ENCODE measurements at regions not wholly inside any gene's neighbourhood (a gene's known extent, or its start where the extent isn't known, plus 50 kb on each side); places are given as distances from the start of the nearest gene placed in this dataset.
"Not testable (repeated sequence)": the region's sequence is repeated elsewhere in the genome, so short reads cannot be mapped to it uniquely, and the experiment has no call there.

GRCh38 chr1:73029571-73029970 is 747.2 kb upstream of the NEGR1 start:
- no peak for DNase-seq

- no peak for DNase-seq
Observed at GRCh38 chr1:73026114-73026513, 743.8 kb upstream of the NEGR1 start.

- no peak for DNase-seq
Observed at GRCh38 chr1:73009938-73010337, 727.6 kb upstream of the NEGR1 start.

DNA sequence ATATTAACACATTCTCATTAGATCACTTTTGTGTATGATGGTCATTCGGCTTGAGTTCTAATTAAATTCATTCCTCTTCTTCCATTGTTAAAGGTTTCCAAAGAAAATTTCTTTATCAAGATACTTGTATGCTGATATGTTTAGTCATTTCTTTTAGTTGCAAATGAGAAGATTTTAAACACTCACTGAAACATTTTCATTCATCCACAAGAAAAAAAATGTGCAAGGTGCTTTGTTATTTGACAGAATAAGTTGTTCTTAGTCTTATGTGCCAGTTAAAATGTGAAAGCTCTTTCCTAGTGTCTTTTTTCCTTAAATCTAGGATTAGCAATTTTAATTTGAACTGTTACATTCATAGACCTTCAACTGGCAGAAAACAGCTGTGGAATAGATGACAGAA is 727.0 kb upstream of the NEGR1 start:
- DNase-seq, result no peak

DNA sequence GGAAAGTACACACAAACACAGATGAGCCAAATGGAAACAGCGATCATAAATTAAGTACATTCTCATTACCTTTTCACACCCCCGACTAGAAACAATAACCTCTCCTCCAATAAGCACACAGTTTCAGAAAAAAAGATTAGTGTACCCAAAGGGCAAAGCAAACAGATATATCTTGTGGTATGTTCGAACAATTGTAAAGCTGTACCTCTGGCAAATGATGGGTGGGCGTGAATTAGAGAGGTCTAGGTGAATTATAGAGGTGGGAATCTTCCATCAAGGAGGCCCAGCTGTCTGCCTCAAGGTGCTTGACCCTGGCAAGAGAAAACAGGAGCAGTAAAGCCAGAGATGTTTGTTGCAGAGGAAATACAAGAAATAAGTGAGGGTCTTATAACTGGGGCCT is 715.3 kb upstream of the NEGR1 start:
- DNase-seq, result no peak

DNA sequence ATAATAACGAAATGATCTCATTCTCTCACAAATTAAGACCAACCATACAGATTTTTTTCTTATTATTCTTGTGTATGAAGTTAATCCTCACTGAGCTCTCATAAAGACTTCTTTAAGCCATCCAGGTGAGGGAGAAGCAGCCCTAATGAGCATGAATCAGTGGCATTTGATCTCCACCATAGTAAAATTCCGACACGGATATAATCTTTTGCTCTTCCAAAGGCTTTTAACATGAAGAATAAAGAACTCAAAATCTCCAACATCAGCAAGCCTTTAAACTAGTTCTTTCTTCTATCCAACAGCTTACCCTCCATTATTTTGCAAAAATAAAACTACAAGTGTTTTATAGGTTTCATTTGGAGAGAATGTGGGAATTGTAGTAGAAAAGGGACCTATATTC is 714.7 kb upstream of the NEGR1 start:
- no peak for DNase-seq

DNA sequence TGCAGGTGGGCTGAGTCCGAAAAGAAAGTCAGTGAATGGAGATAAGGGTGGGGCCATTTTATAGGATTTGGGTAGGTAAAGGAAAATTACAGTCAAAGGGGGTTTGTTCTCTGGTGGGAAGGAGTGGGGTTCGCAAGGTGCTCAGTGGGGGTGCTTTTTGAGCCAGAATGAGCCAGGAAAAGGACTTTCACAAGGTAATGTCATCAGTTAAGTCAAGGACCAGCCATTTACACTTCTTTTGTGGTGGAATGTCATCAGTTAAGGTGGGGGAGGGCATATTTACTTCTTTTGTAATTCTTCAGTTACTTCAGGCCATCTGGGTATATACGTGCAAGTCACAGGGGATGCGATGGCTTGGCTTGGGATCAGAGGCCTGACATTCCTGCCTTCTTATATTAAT is 705.5 kb upstream of the NEGR1 start:
- not testable (repeated sequence) for DNase-seq

DNA sequence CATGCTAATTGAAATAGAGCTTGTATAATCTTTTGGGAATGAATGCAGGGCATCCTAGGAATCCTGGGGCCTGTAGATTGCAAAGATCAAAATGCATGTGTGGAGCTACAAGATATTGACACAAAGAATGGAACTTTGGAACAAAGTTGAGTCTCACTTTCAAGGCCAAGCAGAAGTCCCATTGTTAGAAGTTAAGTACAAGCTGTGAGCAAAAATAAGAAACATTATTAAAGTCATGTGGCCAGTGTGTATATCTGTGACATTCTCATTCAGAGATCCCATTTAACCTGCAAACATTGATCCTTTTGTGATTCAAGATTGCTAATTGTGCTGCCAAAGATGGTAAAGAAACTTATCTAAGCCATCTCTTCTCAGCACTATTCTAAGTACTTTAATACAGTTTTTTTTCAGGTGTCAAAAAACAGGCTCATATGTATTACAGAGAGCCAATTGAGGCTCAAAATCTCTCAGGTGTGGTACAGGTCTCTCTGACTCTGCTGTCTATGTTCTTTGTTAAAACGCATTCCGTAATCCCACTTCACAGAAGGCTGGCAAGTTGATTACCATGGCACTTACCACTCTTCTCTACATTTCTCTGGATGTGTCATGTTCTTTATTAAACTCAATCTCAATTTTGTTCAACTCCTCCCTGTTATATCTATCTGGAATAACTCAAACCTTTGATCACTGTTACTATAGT is 704.4 kb upstream of the NEGR1 start:
- no peak for DNase-seq

GRCh38 chr1:72985024-72985423 is 702.7 kb upstream of the NEGR1 start:
- DNase-seq, result not testable (repeated sequence)

DNA sequence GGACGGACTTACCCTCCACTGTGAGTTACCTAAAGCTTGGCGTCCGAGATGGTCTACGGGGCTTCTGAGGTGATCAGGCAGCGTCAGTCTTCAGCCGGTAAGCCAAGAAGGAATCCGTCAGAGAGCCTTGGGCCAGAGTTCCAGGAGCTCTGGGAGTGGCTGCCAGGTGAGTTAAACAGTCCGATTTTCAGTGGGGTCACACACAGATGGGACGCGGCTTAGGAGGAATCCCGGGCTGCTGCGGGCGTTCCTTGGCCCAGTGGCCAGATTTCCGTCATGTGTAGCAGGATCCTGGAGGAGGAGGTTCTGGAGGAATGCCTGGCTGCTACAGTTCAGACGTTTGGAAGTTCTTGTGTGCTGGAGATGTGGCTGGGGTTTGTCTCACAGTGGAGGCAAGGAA is 700.7 kb upstream of the NEGR1 start:
- DNase-seq, result not testable (repeated sequence)

- DNase-seq, result no peak
Observed at GRCh38 chr1:72969461-72969860, 687.1 kb upstream of the NEGR1 start.

DNA sequence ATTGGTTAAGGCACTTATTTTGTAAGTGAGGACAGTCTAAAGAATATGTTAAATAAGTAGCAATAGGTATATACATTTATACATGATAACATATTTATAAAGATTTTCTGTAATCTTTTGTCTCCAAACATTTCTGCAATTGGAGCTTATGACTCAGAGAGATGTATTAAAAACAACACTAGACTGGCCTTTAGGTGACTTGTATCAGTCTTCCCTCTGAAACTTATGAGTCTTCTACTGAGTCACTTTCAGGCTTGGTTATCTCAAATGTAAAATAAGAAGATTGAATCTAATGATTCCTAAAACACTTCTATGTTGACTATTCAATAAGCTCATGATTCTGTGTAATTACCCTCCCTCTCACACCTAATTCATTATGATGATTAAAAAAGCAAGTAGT is 672.6 kb upstream of the NEGR1 start:
- DNase-seq, result no peak

DNA sequence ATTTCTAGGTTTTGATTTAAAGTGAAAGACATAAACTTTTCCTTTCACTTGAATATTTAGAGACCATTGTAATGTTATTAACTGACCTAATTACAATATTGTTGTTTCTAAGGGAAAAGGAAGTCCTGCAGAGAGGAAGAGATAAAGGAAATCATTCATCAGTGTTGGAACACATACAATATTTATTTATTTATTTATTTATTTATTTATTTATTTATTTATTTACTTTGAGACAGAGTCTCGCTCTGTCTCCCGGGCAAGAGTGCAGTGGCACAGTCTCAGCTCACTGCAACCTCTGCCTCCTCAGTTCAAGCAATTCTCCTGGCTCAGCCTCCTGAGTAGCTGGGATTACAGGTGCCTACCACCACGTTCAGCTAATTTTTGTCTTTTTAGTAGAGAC is 668.6 kb upstream of the NEGR1 start:
- not testable (repeated sequence) for DNase-seq

DNA sequence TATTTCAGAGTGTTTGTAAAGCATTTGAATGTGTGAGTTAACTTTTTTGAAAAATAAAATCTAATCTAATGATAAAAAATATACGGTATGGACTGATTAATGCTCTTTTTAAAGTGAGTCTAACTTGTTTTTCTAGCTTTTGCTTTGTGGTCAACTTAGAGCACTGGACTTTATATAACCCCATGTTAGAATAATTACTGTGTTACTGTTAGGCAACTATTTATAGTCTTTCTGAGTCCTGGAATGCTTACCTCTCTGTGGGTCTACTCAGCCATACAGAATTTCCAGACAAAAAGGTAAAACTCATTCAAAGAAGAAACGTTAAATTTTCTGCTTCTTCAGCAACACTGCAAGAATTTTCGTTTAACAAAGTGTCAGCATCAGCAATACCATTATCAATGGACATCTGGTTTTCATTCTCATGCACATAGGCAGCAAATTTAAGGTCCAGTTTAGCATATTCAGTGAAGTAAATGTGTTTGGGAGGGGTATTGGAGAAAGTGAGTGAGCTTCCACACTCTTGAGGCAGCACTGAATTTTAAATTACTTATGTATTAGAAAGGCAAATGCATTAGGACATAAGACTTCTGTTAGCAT is 664.7 kb upstream of the NEGR1 start:
- no peak for DNase-seq

GRCh38 chr1:72942008-72942407 is 659.7 kb upstream of the NEGR1 start:
- DNase-seq, result no peak

- DNase-seq, result no peak
Observed at GRCh38 chr1:72938408-72938807, 656.1 kb upstream of the NEGR1 start.

DNA sequence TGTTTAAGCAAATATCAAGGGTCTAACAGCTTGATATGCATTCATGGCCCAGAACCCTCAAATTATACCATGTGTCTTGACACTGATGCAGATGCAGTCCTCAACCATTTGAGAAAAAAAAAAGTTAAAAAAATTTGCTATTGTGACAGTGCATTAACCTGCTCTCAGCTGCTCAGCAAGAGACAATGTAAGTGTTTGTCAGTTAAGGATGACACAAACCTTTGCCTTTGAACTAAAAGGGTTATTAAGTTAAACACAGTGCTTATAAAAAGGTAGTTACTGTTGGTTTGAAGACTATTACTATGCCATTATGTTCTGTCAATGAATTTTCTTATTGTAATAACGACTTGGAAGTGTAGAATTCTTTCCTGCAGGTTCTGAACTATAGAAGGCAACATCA is 655.6 kb upstream of the NEGR1 start:
- no peak for DNase-seq

DNA sequence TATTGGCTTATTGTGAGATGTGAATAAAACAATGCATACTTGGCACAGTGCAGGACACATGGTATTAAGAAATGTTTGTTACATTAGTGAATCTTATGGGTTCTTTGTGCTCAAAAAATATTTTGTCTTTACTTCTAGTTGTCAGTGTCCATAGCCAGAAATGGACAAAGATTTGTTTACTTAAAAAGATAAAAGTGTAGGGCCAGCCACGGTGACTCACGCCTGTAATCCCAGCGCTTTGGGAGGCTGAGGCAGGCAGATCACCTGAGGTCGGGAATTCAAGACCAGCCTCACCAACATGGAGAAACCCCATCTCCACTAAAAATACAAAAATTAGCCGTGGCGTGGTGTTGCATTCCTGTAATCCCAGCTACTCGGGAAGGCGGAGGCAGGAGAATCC is 654.6 kb upstream of the NEGR1 start:
- no peak for DNase-seq

DNA sequence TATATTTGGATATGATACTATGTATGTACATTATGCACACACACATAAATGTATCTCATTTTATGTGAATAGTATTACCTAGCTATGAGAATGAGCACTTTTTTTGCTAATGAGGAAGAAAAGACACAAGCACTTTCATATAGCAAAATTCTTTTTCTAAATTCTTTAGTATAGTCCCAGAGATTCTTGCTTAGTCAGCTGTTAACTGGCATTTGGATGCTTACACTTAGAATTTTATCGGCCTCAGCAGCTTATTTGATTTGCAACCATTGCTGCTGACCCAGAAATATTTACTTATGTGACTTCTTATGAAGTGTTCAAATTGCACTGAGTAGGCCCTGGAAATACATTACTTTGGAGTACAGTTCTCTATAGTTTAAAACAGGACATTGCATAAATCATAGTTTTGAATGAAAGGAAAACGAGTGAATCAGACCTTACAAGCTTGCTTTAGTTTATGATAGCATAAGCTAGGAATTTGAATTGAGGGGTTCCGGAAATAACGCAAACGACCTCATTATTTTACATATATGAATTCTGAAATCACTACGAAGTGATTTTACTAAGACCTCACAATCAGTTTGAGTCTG is 653.9 kb upstream of the NEGR1 start:
- DNase-seq, result no peak

DNA sequence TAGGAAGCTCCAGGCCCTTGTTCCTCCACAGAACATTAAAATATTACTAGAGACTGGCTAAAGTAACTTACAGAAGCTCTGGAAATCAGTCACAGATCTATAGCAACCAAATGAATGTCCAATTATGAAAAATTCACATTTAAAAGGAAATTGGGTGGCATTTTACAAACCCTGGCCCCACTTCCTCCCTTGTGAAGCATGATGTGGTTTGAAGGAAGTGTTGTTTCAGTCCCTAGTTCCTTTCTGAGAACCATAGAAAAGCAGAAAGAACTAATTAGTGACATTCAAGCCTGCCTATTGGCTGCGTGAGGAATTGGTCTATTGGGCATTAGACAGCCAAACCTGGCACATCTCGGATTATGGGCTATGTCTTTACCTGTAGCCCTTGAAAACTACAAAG is 649.7 kb upstream of the NEGR1 start:
- DNase-seq, result no peak

GRCh38 chr1:72930528-72930927 is 648.2 kb upstream of the NEGR1 start:
- DNase-seq, result no peak

DNA sequence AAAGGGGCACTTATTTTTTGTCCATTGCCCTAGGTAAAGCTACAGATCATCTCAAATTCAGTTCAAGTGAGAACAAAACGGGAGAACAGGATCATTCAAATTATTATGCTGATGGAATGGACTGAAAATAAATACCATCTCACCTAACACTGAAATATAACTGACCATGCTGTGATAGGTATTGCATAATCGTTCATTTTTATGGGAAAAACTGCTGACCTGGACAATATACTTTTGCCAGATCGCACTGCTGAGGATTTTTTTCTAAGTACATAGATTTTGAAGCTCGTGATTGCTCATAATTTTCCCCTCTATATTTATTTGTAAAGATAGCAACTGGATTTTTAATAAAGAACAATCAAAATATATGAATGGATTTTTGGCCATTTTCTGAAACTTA is 636.6 kb upstream of the NEGR1 start:
- no peak for DNase-seq

DNA sequence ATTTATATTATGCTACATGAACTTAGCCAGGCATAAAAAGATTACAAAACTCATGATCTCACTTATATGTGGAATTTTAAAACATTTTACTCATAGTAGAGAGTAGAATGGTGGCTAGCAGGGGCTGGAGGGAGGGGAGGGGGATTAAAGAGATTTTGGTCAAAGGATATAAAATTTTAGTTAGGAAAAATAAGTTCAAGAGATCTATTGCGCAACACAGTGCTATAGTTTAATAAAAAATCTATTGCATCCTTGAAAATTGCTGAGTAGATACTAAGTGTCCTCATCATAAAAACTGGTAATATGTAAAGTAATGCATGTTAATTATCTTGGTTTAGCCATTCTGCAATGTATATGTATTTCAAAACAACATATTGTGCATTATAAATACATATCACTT is 635.6 kb upstream of the NEGR1 start:
- no peak for DNase-seq

- DNase-seq, result no peak
Observed at GRCh38 chr1:72915581-72915980, 633.2 kb upstream of the NEGR1 start.

- no peak for DNase-seq
Observed at GRCh38 chr1:72911656-72912055, 629.3 kb upstream of the NEGR1 start.

All from SW 1271 (cell line).